Uterus (tissue), 2 donors: ENCODE measurements at regions not wholly inside any gene's neighbourhood (a gene's known extent, or its start where the extent isn't known, plus 50 kb on each side); places are given as distances from the start of the nearest gene placed in this dataset.

ENCODE experiments used
- POLR2A ChIP-seq, 2 donors: fragments of 450-650 bp; IDR thresholded peaks; one replicate each; pipeline ENCODE4 v1.6.1; 2016; ENCODE audit warnings: antibody characterized with exemption in 2 of 2, mild to moderate bottlenecking in 1 of 2, moderate library complexity in 1 of 2
- TF ChIP-seq, protein P1 (sequence below), 4 experiments: fragments of 200-600 bp in 2 of 4; fragments of 450-650 bp in 2 of 4; sonication (generic) in 2 of 4; IDR thresholded peaks; one replicate each; pipeline ENCODE4 v1.5.1; 2016 to 2019; ENCODE audit warnings: antibody characterized with exemption in 4 of 4, mild to moderate bottlenecking in 2 of 4, moderate library complexity in 1 of 4

DNA sequence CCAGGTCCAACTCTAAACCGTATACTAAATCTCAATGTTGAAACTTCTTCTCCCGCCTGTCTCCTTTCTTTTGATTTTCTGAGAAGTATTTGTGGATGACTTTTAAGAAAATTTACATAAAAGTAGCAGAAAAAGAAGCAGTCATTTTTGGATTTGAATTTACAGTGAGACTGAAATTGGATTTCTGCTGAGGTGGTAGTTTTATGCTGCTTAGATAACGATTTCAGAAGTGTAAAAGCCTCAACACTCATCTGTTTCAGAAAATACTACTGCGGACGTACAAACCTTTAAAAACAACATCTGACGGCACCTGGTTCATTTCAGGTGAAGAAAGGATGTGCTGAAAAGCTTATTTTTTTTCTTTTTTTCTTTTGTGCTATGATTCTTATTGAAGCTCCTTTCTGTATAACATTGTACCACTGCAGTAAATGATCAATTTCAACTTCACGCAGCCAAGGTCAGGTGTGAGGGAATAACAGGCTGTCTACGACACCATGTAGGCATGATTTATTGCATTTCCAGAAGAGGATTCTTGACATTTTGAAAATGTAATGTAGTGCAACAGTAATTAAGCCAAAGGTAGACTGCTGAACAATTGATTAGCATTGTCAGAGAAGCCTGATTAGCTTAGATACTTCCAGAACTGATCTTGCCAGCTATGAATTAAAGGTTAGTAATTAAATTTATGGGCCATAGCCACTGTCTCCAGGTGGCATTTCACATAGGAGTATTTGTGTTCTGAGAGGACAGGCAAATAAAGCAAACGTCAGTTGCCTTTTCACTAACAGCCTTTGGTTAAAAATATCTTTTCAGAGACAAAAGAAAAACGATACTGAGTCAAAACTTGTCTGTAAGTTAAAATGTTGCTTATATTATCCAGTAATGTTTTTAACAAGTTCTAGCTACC is 134.6 kb upstream of the KBTBD8 start:
- TF ChIP-seq, protein P1, sequence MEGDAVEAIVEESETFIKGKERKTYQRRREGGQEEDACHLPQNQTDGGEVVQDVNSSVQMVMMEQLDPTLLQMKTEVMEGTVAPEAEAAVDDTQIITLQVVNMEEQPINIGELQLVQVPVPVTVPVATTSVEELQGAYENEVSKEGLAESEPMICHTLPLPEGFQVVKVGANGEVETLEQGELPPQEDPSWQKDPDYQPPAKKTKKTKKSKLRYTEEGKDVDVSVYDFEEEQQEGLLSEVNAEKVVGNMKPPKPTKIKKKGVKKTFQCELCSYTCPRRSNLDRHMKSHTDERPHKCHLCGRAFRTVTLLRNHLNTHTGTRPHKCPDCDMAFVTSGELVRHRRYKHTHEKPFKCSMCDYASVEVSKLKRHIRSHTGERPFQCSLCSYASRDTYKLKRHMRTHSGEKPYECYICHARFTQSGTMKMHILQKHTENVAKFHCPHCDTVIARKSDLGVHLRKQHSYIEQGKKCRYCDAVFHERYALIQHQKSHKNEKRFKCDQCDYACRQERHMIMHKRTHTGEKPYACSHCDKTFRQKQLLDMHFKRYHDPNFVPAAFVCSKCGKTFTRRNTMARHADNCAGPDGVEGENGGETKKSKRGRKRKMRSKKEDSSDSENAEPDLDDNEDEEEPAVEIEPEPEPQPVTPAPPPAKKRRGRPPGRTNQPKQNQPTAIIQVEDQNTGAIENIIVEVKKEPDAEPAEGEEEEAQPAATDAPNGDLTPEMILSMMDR (IDR thresholded peaks at IDR 0.05) = no peak
- TF ChIP-seq POLR2A (IDR thresholded peaks at IDR 0.05) = no peak
